DND-41 (cell line): ENCODE measurements at regions not wholly inside any gene's neighbourhood (a gene's known extent, or its start where the extent isn't known, plus 50 kb on each side); places are given as distances from the start of the nearest gene placed in this dataset.

Experiments used
- CTCF ChIP-seq: IDR thresholded peaks from 2 replicates; pipeline ENCODE4 v1.5.1; 2012; ENCODE audit warnings: borderline replicate concordance, low read length, moderate library complexity, mild to moderate bottlenecking; ENCODE audit not compliant: poor library complexity, severe bottlenecking; ENCODE audit errors: extremely low read depth
- EZH2 ChIP-seq: IDR thresholded peaks from 3 replicates; pipeline ENCODE4 v1.6.1; 2012; ENCODE audit warnings: borderline replicate concordance, low read depth, mild to moderate bottlenecking, moderate library complexity, low read length, inconsistent platforms; ENCODE audit not compliant: severe bottlenecking

- no peak for TF ChIP-seq CTCF
- TF ChIP-seq EZH2, result no peak
These were observed 164.1 kb downstream of the GLI2 start for GRCh38 chr2:120899771-120900170.
